Astrocyte of the cerebellum (primary cell): ENCODE measurements at regions not wholly inside any gene's neighbourhood (a gene's known extent, or its start where the extent isn't known, plus 50 kb on each side); places are given as distances from the start of the nearest gene placed in this dataset.
A peak's percentile ranks its signal among the peaks of the same experiment; 100 is the strongest.

ENCODE experiments used
- DNase-seq: peaks from one replicate; pipeline ENCODE4 v3.0.0-alpha.2; 2011; ENCODE audit warnings: low read depth
- H3K4me3 ChIP-seq: 2 replicates; pipeline ENCODE4 v1.5.1; 2011; ENCODE audit warnings: mild to moderate bottlenecking, low read depth, low read length, moderate library complexity
- in situ Hi-C: cut with HindIII; loops from 2 replicates; pipeline ENCODE4 v1.10.0; 2017; ENCODE audit warnings: low sequenced_read_pairs
- TF ChIP-seq, protein P1 (sequence below): IDR thresholded peaks from 2 replicates; pipeline ENCODE4 v1.5.1; 2012; ENCODE audit warnings: low read length, low read depth, moderate library complexity, mild to moderate bottlenecking; ENCODE audit errors: missing control alignments

- TF ChIP-seq, protein P1, sequence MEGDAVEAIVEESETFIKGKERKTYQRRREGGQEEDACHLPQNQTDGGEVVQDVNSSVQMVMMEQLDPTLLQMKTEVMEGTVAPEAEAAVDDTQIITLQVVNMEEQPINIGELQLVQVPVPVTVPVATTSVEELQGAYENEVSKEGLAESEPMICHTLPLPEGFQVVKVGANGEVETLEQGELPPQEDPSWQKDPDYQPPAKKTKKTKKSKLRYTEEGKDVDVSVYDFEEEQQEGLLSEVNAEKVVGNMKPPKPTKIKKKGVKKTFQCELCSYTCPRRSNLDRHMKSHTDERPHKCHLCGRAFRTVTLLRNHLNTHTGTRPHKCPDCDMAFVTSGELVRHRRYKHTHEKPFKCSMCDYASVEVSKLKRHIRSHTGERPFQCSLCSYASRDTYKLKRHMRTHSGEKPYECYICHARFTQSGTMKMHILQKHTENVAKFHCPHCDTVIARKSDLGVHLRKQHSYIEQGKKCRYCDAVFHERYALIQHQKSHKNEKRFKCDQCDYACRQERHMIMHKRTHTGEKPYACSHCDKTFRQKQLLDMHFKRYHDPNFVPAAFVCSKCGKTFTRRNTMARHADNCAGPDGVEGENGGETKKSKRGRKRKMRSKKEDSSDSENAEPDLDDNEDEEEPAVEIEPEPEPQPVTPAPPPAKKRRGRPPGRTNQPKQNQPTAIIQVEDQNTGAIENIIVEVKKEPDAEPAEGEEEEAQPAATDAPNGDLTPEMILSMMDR = peak; percentile 49
- no peak for DNase-seq
- in situ Hi-C loops = no loop called here
- no peak overlapping the region for H3K4me3 ChIP-seq
Observed at GRCh38 chr5:82793808-82794419, 283.3 kb downstream of the TMEM167A start.

- H3K4me3 ChIP-seq = no peak overlapping the region
- no peak for DNase-seq
- in situ Hi-C loops = no loop called here
- TF ChIP-seq, protein P1 = no peak
Observed at GRCh38 chr5:82792096-82792495, 285.1 kb downstream of the TMEM167A start.

GRCh38 chr5:82789095-82789494 is 288.1 kb downstream of the TMEM167A start:
- in situ Hi-C loops = no loop called here
- H3K4me3 ChIP-seq = no peak overlapping the region
- no peak for DNase-seq
- TF ChIP-seq, protein P1 = no peak

DNA sequence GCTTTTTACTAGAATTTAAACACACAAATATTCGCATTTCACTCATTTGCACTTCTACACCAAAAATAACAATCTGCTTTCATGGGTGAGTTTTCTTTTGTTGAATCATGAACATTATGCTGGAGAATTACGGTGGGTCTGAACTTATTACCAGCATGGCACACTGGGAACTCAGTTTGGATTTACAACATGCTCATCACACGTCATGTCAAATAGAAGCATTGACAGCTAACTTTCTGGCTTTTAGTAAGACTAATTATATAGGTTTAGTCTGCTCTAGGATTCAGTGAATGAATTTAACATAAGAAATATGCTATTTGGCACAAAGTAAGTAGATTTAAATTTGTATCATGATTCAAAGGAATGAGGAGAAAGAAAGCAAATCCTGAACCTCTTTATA is 290.4 kb downstream of the TMEM167A start:
- H3K4me3 ChIP-seq = no peak overlapping the region
- TF ChIP-seq, protein P1 = no peak
- no peak for DNase-seq
- in situ Hi-C loops = no loop called here

GRCh38 chr5:82785882-82786509 is 291.2 kb downstream of the TMEM167A start:
- in situ Hi-C loops = no loop called here
- TF ChIP-seq, protein P1 = no peak
- H3K4me3 ChIP-seq = no peak overlapping the region
- DNase-seq = no peak

GRCh38 chr5:82785456-82785855 is 291.7 kb downstream of the TMEM167A start:
- DNase-seq = no peak
- no peak overlapping the region for H3K4me3 ChIP-seq
- TF ChIP-seq, protein P1 = no peak
- in situ Hi-C loops = no loop called here
